NOMO-1 (cell line): ENCODE measurements at regions not wholly inside any gene's neighbourhood (a gene's known extent, or its start where the extent isn't known, plus 50 kb on each side); places are given as distances from the start of the nearest gene placed in this dataset.

ENCODE experiments used
- DNase-seq, 2 experiments: peaks; one replicate each; lab custom pipeline; 2025; ENCODE audit not compliant: unreplicated experiment in 2 of 2; lab: John Stamatoyannopoulos, UW

DNA sequence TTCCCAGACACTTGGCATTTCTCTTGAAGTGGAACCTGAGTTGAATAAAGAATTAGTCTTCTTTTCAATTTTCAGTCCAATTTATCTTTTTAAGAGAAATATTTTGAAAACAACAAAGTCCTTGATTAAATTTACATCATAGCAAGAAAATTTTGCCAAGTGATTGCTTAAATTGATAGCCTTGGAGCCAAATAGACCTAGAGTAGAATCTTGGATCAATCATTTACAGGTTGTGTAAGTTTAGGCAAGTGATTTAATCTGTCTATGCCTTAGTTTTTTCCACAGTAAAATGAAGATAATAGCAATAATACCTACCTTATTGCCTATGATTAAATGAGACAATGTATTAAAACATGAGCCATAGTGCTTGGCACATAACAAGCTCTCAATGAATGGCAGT lies 113.9 kb downstream of the LHX9 start:
- no peak for DNase-seq

DNA sequence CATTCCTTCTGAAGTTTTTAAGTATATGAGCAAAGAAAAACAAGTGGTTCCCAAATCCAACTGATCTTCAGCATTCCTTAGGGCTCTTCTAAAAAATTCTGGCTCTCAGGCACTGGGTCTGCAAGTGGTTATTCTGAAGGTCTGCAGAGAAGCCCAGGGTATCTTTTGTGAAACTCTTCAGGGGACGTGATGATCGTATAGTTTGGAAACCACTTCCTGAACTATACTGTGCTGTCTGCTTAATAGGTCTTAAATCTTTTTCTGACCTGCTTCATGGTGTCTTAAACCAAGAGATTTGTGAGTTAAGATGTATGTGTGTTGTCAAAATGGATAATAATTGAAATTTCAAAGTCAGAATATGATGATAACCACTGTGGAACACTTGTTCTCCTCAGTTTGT lies 115.5 kb downstream of the LHX9 start:
- no peak for DNase-seq

DNA sequence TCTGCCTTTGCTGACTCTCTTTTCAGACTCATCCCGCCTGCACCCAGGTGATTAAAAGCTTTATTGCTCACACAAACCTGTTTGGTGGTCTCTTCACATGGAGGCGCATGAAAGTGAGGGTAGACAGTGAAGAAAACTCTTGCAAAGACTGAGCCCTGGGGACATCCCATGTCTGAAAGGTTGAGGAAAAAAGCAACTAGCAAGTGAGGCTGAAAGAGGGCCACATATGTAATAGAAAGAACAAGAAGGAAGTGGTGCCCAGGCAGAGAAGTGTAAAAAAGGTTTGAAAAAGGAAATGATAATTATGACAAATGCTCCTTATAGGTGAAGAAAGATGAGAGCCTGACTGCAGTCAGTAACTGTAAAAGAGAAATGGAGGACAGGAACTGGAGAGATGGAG lies 115.9 kb upstream of the NEK7 start:
- peak in 1 of 2 experiments; percentile 60 for DNase-seq

DNA sequence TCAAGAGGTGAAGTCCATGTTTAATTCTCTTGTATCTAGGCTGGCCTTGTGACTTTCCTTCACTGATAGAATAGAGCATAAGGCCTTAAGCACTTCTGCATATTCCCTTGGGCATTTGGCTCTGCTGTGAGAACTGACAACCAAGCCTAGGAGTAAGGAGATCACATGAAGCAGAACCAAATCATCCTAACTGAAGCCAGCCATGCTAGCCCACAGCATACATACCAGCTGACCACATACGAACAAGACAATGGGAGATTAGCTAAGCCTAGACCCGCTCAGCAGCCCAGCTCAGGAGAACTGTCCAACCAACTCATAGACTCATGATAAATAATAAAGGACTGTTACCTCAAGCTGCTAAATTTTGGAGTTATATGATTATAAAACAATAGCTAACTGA lies 114.6 kb upstream of the NEK7 start:
- DNase-seq: no peak

DNA sequence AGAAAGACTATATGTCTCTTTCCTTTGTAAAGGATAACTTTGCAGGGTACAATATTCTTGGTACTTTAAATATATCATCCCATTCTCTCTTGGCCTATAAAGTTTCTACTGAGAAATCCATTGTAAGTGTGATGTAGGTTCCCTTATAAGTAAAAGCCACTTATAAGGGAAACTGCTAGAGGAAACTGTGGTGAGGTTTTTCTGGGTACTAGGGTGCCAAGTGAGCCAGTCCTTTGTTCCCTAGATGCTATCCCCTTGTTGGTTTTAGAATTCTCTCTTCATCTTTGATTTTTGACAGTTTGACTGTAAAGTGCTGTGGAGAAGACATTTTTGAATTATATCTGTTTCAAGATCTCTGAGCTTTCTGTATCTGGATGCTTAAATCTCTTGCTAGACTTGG lies 108.9 kb upstream of the NEK7 start:
- DNase-seq: no peak

DNA sequence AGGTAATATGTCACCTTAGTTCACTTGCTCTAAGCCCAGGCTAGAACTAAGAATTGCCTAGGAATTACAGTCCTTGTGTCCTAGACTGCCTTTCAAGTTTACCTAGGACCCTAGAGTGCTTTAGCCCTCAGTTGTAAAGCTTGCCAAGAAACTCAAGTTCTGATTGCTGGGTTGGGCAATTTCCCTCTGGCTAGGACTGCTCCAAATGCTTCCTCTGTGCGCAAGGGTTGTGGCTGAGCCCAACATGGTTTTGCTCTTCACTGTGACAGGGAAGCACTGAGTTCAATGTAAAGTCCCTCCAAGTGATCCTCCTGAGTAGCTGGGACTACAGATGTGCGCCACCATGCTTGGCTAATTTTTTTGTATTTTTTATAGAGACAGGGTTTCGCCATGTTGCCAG lies 102.3 kb upstream of the NEK7 start:
- peak; percentile 15 to 21 for DNase-seq

DNA sequence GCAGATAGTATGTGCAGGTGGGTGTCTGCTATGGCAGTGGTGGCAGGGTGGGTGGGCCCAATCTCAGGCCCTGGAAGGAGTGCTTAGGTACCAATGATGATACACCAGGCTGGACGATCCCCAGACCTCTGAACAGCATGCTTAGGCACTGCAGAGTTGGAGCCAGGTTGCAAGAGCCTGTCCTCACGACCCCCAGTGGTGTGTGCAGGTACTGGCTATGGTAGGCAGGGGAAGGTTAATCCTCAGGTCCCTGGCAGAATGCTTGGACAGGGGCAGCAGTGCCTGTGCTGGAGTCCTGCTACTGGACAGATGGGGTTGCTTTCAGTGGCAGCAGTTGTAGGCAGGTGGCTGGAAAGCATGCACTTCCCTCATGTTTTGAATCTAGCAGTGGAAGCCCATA lies 100.5 kb upstream of the NEK7 start:
- DNase-seq: no peak

DNA sequence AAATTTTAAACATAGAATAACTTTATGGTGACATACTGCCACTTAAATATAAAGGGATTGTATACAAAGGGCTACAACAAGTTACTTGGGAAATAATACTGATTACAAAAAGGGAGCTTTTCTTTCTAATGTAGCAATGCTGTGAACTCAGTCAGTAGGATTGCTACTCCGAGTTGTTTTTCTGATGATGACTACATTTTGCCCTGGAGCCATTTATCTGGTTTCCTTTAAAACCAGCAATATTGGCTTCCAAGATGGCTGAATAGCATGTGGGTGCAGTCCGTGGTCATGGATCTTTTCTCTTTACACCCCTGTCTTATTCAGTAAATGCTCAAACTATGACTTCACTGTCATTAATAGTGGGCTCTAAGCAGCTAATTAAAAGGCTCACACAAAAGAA lies 92.6 kb upstream of the NEK7 start:
- no peak for DNase-seq

DNA sequence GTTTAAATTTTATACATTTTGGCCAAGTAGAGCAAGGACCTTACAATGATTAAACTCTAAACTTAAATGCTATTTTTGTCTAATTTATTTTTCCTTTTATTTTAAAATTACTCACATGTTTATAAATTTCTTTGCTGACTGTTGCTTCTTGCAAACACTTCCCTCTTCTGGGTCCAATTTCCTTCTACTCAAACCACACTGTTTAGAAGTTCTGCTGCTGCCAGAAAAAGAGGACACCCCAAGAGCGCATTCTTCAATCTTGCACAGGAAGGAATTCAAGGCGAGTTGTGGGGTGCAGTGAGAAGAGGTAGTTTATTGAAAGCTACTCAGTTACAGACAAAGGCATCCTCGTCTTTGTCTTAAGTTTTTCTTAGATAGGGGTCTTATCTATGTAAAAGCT lies 88.5 kb upstream of the NEK7 start:
- DNase-seq: peak in 1 of 2 experiments; percentile 36

DNA sequence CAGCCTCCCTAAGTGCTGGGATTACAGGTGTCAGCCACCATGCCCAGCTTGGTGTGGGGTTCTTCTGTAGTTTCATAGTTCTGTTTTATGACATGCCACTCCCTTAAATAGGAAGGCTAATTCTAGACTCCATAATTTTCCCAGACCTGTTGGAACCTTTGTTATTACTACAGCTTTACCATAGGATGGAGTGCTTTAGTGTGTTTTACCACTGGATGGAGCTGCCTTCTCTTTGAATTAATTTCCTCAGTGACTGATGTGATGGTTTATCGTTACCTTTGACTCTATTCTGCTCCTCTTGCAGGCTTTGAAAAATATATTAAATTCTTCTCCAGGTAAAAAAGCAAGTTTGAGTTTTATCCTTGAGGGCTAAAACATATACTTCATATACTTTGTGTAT lies 84.6 kb upstream of the NEK7 start:
- DNase-seq: no peak

DNA sequence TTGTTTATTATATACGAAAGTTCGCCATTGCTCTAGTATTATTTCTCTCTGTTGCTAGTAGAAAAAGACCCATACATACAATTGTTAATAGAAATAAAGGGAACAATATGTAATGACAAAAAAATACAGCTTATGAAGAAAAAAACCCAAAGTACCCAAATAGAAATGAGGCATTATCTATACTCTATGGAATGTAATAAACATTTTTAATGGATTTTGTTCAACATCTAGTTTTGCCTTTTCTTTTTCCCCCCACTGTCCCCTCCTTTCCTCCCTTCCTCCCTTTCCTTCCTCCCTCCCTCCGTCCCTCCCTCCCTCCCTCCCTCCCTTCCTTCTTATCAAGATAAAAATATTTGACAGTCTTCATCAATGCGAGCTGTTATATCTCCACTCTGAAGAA lies 81.5 kb upstream of the NEK7 start:
- DNase-seq: no peak

DNA sequence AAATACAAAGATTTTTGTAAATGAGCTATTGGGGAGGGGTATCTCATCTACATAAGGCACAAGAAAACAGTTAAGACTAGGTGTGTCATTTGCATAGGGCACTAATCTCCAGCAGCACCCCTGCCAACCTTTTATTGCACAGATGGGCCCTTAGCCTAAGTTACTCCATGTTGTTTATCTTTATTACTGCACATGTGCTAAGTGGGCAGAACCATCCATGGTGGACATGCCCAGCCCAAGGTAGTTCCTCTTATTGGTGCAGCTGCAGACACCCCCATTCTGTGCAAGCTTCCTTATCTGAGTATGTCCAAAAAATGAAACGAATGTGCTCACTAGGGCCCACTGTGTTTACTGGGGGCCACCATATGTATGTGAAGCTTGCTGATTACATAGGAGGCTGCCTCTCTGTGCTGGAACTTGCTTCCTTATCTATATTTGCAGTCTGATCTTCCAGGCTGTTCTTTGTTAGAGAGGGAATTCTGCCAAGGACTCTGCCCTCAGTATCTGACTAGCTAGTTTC lies 77.3 kb upstream of the NEK7 start:
- peak; percentile 5 to 23 for DNase-seq

DNA sequence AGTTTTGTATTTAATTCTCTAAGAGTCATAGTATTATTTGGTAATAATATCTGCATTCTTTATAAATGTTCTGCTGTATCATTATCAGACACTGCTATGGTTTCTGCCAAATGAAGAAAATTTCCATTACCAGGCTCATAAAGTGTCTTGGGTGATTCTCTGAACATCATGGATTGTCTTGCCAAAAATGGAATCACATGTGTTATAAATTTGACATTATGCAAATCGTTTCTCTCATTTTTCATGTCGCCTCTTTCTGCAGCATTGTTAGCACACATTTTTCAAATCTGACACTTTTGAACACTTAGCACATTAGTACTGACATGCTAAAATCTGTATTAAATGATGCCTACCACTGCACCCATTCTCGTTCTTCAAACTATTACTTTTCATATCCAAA lies 74.2 kb upstream of the NEK7 start:
- DNase-seq: no peak

DNA sequence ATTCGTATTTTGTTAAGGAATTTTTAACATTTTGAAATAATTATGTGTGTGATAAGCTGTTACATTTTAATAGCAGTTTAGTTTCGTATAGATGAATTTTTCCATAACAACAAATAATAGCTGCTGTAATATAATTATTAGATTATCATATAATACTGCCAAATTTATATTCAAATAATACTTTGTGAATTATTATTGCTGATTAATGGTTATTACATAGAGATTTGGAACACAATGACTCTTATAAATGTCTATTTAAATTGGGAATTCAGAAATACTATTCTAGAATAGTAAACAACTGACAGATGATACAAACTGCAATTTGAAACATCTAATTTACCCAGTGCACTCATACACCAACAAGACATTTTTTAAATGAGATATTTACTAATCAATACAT lies 73.2 kb upstream of the NEK7 start:
- no peak for DNase-seq

DNA sequence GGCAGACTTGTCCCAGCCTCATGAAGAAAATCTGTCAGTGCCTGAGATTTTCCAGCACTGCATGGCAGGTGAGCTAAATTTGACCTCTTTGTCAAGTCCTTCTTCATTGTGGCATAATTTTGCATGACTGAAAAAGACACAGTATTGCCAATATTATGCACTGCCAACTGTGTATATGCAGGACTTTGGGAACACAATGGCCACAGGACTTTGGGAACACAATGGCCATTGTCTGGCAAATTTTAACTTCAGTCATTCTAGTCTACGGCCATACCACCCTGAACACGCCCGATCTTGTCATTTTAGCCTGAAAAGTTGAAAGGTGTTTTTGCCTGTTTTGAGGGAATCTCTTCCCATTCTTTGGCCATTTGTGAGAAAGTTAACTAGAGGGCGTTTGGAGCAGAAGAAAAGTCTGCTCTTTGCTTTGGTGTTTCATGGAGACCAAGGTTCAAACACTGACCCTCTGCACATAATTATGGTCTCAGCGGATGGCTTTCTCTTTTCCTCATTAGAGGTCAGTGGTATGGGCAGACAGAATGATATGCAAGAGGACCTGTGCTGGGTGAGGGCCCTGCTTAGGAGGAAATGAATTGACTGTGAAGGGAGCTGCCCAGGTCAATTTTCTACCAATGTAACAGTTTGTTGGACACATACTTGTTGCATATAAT lies 72.4 kb upstream of the NEK7 start:
- DNase-seq: no peak

DNA sequence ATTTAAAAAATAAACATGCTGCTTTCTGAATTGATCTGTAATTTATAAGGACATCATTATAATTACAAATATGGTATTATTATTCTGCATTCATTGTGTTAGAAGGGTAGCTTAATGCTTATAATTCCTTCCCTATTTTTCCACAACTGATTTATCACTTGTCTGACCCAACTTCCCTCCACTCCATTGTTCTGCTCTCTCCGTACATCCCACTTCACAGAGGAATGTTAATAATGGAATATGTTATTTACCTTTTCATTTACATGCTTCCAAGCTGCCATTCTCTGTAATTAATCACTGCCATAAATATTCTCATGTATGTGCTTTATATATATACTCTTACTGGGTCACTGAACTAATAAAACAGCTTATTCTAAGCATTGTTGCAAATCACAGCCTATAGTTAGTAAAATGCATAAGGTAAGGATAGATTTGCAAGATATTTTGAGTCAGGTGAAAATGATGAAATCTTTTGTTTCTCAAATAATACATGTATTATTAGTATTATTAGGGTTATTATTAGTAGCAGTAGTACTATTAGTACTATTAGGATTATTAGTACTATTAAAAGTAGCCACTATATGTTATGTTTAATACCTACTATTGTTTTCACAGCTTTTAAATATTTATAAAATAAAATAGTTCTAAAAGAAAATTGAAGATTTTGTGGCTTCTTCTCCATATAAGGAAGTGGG lies 70.6 kb upstream of the NEK7 start:
- no peak for DNase-seq

DNA sequence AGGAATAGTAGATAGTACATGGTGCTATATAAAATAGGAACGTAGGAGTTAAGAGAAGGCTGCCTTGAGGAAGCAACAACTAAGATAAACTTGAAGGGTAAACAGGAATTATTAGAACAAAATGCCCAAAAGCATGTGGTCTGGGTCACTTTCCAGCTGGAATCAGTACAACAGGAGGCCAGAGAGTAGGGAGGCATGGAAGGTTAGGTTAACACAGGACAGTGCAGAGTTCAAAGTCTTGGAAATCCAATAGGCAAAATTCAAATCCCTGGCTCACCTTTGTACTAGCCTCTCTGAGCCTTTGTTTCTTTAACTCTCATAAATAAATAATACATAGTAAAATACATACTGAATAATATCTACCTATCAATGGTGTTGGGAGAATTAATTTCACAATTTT lies 69.0 kb upstream of the NEK7 start:
- DNase-seq: no peak

DNA sequence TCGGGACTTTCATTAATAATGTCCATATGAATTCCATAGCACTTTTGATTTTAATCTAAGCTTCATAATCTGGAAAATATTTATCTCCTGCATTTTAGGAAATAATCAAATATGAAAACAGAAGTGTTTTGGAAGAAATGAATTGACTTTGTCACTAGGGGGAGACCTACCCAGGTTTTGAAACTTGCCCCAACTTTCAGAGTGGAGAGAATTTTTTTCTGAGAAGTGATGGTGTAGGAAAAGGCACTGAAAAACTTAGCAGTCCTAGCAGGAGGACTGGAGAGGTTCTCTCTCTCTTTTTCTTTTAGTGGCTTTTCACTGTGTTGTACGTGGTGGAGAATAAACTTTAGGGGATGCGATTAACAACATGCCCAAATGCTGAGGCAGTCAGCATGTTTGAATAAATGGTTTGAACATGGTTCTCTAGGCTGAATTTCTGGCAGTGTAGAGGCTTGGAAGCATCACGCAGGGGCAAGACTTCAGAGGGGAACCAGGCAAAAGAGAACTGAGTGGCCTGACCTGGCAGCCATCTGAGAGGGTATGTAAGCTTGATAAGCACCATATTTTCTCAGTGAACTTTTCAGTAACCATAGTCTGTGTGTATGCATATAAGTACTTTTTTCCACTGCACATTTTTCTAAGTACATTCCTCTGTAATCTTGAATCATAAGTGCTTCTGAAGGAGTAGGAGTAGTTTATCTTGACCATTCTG lies 68.3 kb upstream of the NEK7 start:
- peak; percentile 8 to 55 for DNase-seq

DNA sequence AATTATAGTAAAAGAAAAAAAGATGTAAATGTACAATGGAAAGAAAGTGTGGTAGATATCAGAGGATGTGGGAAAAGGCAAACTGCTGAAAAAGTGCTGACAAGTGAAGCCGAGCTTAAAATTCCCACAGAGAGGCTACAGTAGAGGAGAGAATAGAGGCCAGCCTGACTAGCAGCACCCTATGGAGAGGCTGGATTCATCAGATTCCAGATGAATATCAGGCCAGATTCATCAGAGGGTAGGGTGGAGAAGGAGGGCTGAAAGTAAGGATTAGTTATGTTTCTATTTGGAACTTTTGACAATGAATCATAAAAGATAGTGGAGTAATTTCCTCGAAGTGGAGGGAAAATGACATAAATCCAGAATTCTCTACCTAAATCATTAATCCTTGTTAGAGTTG lies 60.4 kb upstream of the NEK7 start:
- no peak for DNase-seq

DNA sequence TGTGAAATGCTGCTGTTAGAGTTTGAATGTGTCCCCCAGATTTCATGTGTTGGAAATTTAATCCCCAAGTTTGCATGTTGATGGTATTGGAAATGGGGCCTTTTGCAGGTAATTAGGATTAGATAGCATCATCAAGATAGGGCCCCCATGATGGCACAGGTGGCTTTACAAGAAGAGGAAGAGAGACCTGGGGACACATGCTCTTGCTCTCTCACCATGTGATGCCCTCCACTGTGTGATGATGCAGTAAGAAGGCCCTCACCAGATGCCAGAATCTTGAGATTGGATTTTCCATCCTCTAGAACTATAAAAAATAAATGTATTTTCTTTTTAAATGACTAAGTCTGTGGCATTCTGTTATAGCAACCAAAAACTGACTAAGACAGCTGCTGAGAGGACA lies 57.0 kb upstream of the NEK7 start:
- DNase-seq: no peak

DNA sequence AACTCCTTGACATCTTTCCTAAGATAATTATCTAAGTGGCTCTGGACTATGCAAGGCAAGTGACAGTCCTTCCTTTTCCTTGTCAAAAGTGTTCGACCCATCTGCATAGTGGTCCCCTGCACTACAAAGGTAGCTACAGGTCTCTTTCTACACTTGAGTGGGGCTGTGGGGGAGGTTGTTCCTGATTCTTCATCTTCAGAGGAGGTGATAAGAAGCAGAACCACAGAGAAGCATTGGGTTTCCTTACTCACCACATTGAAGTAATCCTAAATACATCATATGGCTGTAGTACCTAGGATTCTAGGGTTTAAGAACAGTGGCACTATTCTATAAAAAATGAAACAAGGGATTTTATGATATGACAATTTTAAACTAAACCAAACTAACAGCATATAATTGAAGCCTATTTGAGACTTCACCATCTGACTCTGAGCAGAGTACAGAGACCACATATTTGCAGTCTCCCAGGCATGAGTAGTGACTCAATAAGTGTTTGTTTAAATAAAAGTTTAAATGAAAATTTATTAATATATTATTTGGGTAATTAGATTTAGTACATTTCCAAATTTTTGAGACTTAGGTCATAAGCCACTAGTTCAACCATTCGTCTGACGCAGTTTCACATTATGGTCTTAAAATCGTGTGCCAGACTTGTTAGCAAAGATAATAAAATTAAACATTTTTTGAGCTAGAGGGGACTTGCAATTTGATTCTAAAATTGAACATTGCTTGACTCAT lies 54.9 kb upstream of the NEK7 start:
- DNase-seq: no peak
